Mesenchymal stem cell (in vitro differentiated cells and primary cell): ENCODE measurements at regions not wholly inside any gene's neighbourhood (a gene's known extent, or its start where the extent isn't known, plus 50 kb on each side); places are given as distances from the start of the nearest gene placed in this dataset.

ENCODE experiments used
- DNase-seq: peaks from one replicate; pipeline ENCODE4 v3.0.0-alpha.2; 2013
- H2AFZ ChIP-seq: one replicate; pipeline ENCODE4 v1.6.1; 2013; ENCODE audit warnings: low read depth, mild to moderate bottlenecking, control low read depth, inconsistent platforms, low read length, moderate library complexity
- H2AK5ac ChIP-seq: 2 replicates; pipeline ENCODE4 v1.6.1; 2013; ENCODE audit warnings: low read length, moderate library complexity, mild to moderate bottlenecking, inconsistent platforms; ENCODE audit not compliant: severe bottlenecking
- H2BK120ac ChIP-seq: one replicate; pipeline ENCODE4 v1.6.1; 2013; ENCODE audit warnings: low read depth, mild to moderate bottlenecking, inconsistent platforms, low read length, moderate library complexity
- H2BK12ac ChIP-seq, 2 experiments: one replicate each; pipeline ENCODE4 v1.6.1; 2013; ENCODE audit warnings: inconsistent platforms in 2 of 2, low read length in 2 of 2, mild to moderate bottlenecking in 2 of 2, moderate library complexity in 2 of 2, control low read depth in 1 of 2
- H2BK15ac ChIP-seq: one replicate; pipeline ENCODE4 v1.6.1; 2013; ENCODE audit warnings: mild to moderate bottlenecking, low read depth, inconsistent platforms; ENCODE audit not compliant: poor library complexity, severe bottlenecking
- H2BK5ac ChIP-seq: 2 replicates; pipeline ENCODE4 v1.6.1; 2013; ENCODE audit warnings: low read depth, mild to moderate bottlenecking, low read length, control low read depth, inconsistent platforms; ENCODE audit not compliant: poor library complexity, severe bottlenecking
- H3K14ac ChIP-seq, 2 experiments: one replicate each; pipeline ENCODE4 v1.6.1; 2013; ENCODE audit warnings: inconsistent platforms in 2 of 2, low read length in 2 of 2, control low read depth in 1 of 2, mild to moderate bottlenecking in 1 of 2, moderate library complexity in 1 of 2
- H3K18ac ChIP-seq, 2 experiments: one replicate each; pipeline ENCODE4 v1.6.1; 2013; ENCODE audit warnings: inconsistent platforms in 2 of 2, low read length in 2 of 2, control low read depth in 1 of 2, low read depth in 1 of 2, mild to moderate bottlenecking in 1 of 2
- H3K23ac ChIP-seq, 2 experiments: one replicate each; pipeline ENCODE4 v1.6.1; 2013; ENCODE audit warnings: inconsistent platforms in 2 of 2, low read length in 2 of 2, mild to moderate bottlenecking in 2 of 2, moderate library complexity in 2 of 2, control low read depth in 1 of 2
- H3K27ac ChIP-seq: 2 replicates; pipeline ENCODE4 v1.5.1; 2013; ENCODE audit warnings: mild to moderate bottlenecking, moderate library complexity, low read length, control low read depth, inconsistent platforms; ENCODE audit not compliant: poor library complexity, severe bottlenecking
- H3K27me3 ChIP-seq, 2 experiments: 2 replicates each; pipeline versions ENCODE4 v1.6.1 to v1.7.0; 2013; ENCODE audit warnings: low read length in 2 of 2, mild to moderate bottlenecking in 2 of 2, moderate library complexity in 2 of 2, control low read depth in 1 of 2, inconsistent platforms in 1 of 2; ENCODE audit not compliant: control insufficient read depth in 1 of 2, insufficient read depth in 1 of 2
- H3K36me3 ChIP-seq, 2 experiments: 2 replicates each; pipeline versions ENCODE4 v1.6.1 to v1.7.0; 2013; ENCODE audit warnings: low read length in 2 of 2, control low read depth in 1 of 2, inconsistent platforms in 1 of 2, low read depth in 1 of 2, mild to moderate bottlenecking in 1 of 2; ENCODE audit not compliant: insufficient read depth in 2 of 2, control insufficient read depth in 1 of 2
- H3K4ac ChIP-seq, 2 experiments: one replicate each; pipeline ENCODE4 v1.6.1; 2013; ENCODE audit warnings: inconsistent platforms in 2 of 2, low read length in 2 of 2, mild to moderate bottlenecking in 2 of 2, moderate library complexity in 2 of 2, control low read depth in 1 of 2, low read depth in 1 of 2
- H3K4me1 ChIP-seq: 2 replicates; pipeline ENCODE4 v1.6.1; 2013; ENCODE audit warnings: low read depth, low read length, control low read depth; ENCODE audit not compliant: control insufficient read depth, insufficient read depth
- H3K4me2 ChIP-seq: 2 replicates; pipeline ENCODE4 v1.6.1; 2013; ENCODE audit warnings: low read length, mild to moderate bottlenecking, inconsistent platforms; ENCODE audit not compliant: poor library complexity, severe bottlenecking
- H3K4me3 ChIP-seq, 2 experiments: 2 replicates each; pipeline versions ENCODE4 v1.5.1 to v1.7.0; 2013; ENCODE audit warnings: low read length in 2 of 2, mild to moderate bottlenecking in 2 of 2, control low read depth in 1 of 2, low read depth in 1 of 2; ENCODE audit not compliant: insufficient read depth in 1 of 2
- H3K79me1 ChIP-seq: replicated peaks from 2 replicates; pipeline ENCODE4 v1.6.1; 2013; ENCODE audit warnings: mild to moderate bottlenecking, control low read depth, low read length, inconsistent platforms; ENCODE audit not compliant: poor library complexity, severe bottlenecking
- H3K9ac ChIP-seq: 2 replicates; pipeline ENCODE4 v1.7.0; 2013; ENCODE audit warnings: mild to moderate bottlenecking, low read length, moderate library complexity
- H3K9me3 ChIP-seq: 2 replicates; pipeline ENCODE4 v1.7.0; 2013; ENCODE audit warnings: mild to moderate bottlenecking, low read length; ENCODE audit not compliant: control insufficient read depth
- H4K8ac ChIP-seq: one replicate; pipeline ENCODE4 v1.6.1; 2013; ENCODE audit warnings: inconsistent platforms, mild to moderate bottlenecking, low read length, moderate library complexity
- H4K91ac ChIP-seq: one replicate; pipeline ENCODE4 v1.6.1; 2013; ENCODE audit warnings: mild to moderate bottlenecking, low read length, inconsistent platforms
- WGBS: methylation state at CpG from one replicate; pipeline ENCODE4 v1.1.7; 2013; ENCODE audit warnings: mixed read lengths; 5-methylcytosine and 5-hydroxymethylcytosine counted together

- H3K36me3 ChIP-seq: no peaks in the 10 kb centered on the region
- no peak for DNase-seq
- H3K9me3 ChIP-seq: peaks cover 16% of the 10 kb centered on the region
- no peak overlapping the region for H2AK5ac ChIP-seq
- H2BK5ac ChIP-seq: no peak overlapping the region
- no peak overlapping the region for H3K18ac ChIP-seq
- H3K27me3 ChIP-seq: peaks cover 7 to 12% of the 10 kb centered on the region in 2 experiments
- no peak overlapping the region for H3K14ac ChIP-seq
- 100% methylated on average over 3 of the region's 4 CpGs for whole genome bisulfite sequencing
- no peaks in the 10 kb centered on the region for H3K4me1 ChIP-seq
- no peak overlapping the region for H3K23ac ChIP-seq
- H4K91ac ChIP-seq: no peak overlapping the region
- no peak overlapping the region for H3K4me3 ChIP-seq
- no peak overlapping the region for H4K8ac ChIP-seq
- no peak overlapping the region for H2BK15ac ChIP-seq
- no peak overlapping the region for H3K4ac ChIP-seq
- H3K9ac ChIP-seq: no peak overlapping the region
- H2BK12ac ChIP-seq: no peak overlapping the region
- no peak overlapping the region for H2AFZ ChIP-seq
- H3K79me1 ChIP-seq: no peaks in the 10 kb centered on the region
- H2BK120ac ChIP-seq: no peak overlapping the region
- no peak overlapping the region for H3K4me2 ChIP-seq
- H3K27ac ChIP-seq: no peak overlapping the region
Measured at GRCh38 chr2:65675350-65675749, 243.0 kb upstream of the SPRED2 start.

DNA sequence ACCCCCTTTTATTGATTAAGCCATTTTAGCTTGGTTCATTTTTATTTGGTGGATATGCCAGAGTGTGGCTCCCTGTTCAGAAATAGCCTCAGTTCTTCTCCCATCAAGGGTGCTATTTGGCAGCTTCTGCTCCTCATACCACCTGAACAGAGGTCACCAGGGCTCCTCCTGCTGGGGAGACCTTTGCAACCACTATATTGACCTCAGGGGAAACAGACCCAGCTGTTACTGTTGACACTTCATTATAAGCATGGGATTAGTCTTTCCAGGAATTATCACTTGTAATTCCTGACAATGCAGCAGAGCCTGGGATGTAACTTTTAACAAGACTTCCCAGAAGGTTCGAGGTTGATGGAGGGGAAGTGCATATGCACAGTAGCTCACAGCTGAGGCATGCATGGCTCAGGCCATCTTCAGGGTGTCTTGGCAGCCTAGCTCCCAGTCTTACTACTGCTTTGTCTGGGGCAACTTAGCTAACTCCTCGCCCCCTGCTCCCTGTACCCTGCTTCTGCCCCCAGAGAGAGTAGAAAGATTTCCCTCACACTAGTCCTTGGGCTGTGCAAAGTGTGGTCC lies 239.4 kb upstream of the SPRED2 start:
- Histone ChIP-seq H2BK15ac (no peak overlapping the region), H2BK120ac (no peak overlapping the region), H3K27ac (no peak overlapping the region), H3K79me1 (no peaks in the 10 kb centered on the region), H2BK5ac (no peak overlapping the region), H3K36me3 (no peaks in the 10 kb centered on the region), H2AK5ac (no peak overlapping the region), H3K23ac (no peak overlapping the region), H2BK12ac (no peak overlapping the region), H3K9ac (no peak overlapping the region), H3K18ac (no peak overlapping the region), H3K14ac (peak overlapping the region in 1 of 2 experiments; percentile 0), H3K4me3 (no peak overlapping the region), H3K27me3 (peaks cover 0 to 16% of the 10 kb centered on the region in 2 experiments), H3K9me3 (peaks cover 34% of the 10 kb centered on the region), H2AFZ (no peak overlapping the region), H4K91ac (no peak overlapping the region), H3K4ac (no peak overlapping the region), H3K4me2 (no peak overlapping the region), H3K4me1 (no peaks in the 10 kb centered on the region), H4K8ac (no peak overlapping the region)
- no peak for DNase-seq
- WGBS: 88% methylated on average over 2 of the region's 2 CpGs

GRCh38 chr2:65669574-65669973 lies 237.2 kb upstream of the SPRED2 start:
- no peak overlapping the region for H3K23ac ChIP-seq

DNA sequence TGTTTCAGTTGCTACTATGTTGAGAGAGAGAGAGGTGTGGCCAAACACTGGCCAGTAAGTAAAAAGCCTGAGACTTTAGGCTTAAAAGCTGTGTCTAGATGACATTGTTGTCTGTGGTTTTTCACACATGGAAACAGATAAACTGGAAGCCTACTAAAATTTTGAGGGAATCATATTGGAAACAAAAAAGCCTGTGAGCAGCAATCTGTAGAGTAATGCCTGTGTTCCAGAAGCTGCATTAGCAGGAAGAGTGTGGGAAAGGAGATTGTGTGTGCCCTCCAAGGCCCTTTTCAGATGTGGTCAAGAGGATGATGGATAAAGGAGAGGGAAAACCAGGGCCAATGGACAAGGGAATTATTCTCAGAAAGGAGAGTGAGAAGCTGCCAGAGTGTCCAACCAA lies 236.3 kb upstream of the SPRED2 start:
- no peak overlapping the region for H3K18ac ChIP-seq
- H3K9me3 ChIP-seq: peaks cover 18% of the 10 kb centered on the region
- no peaks in the 10 kb centered on the region for H3K36me3 ChIP-seq
- H4K91ac ChIP-seq: no peak overlapping the region
- no peak overlapping the region for H3K14ac ChIP-seq
- H3K79me1 ChIP-seq: no peaks in the 10 kb centered on the region
- no peak overlapping the region for H4K8ac ChIP-seq
- H2BK12ac ChIP-seq: no peak overlapping the region
- H2BK5ac ChIP-seq: no peak overlapping the region
- no peak for DNase-seq
- H3K4me2 ChIP-seq: no peak overlapping the region
- peaks cover 0 to 33% of the 10 kb centered on the region in 2 experiments for H3K27me3 ChIP-seq
- no peak overlapping the region for H3K4ac ChIP-seq
- H2BK120ac ChIP-seq: no peak overlapping the region
- no peak overlapping the region for H3K4me3 ChIP-seq
- peaks cover 10% of the 10 kb centered on the region for H3K4me1 ChIP-seq
- no peak overlapping the region for H3K23ac ChIP-seq
- H2BK15ac ChIP-seq: no peak overlapping the region
- no peak overlapping the region for H3K27ac ChIP-seq
- H2AK5ac ChIP-seq: no peak overlapping the region
- no peak overlapping the region for H3K9ac ChIP-seq
- no peak overlapping the region for H2AFZ ChIP-seq

More at GRCh38 chr2:65669574-65669973, 237.2 kb upstream of the SPRED2 start:
- no peak overlapping the region for H2AK5ac ChIP-seq
- no peaks in the 10 kb centered on the region for H3K79me1 ChIP-seq
- H3K4me2 ChIP-seq: no peak overlapping the region
- 100% methylated on average over 2 of the region's 2 CpGs for WGBS
- H2BK120ac ChIP-seq: no peak overlapping the region
- no peak for DNase-seq
- no peak overlapping the region for H2AFZ ChIP-seq
- no peaks in the 10 kb centered on the region for H3K36me3 ChIP-seq
- H3K18ac ChIP-seq: no peak overlapping the region
- no peak overlapping the region for H4K8ac ChIP-seq
- no peak overlapping the region for H2BK5ac ChIP-seq
- no peak overlapping the region for H3K9ac ChIP-seq
- no peak overlapping the region for H4K91ac ChIP-seq
- H3K9me3 ChIP-seq: peaks cover 19% of the 10 kb centered on the region
- H3K14ac ChIP-seq: no peak overlapping the region
- no peak overlapping the region for H3K4me3 ChIP-seq
- H3K27me3 ChIP-seq: peaks cover 0 to 31% of the 10 kb centered on the region in 2 experiments
- H3K27ac ChIP-seq: no peak overlapping the region
- peaks cover 10% of the 10 kb centered on the region for H3K4me1 ChIP-seq
- no peak overlapping the region for H2BK15ac ChIP-seq
- H3K4ac ChIP-seq: no peak overlapping the region
- H2BK12ac ChIP-seq: no peak overlapping the region
